ENCODE measurements at regions not wholly inside any gene's neighbourhood (a gene's known extent, or its start where the extent isn't known, plus 50 kb on each side); places are given as distances from the start of the nearest gene placed in this dataset.

DNA sequence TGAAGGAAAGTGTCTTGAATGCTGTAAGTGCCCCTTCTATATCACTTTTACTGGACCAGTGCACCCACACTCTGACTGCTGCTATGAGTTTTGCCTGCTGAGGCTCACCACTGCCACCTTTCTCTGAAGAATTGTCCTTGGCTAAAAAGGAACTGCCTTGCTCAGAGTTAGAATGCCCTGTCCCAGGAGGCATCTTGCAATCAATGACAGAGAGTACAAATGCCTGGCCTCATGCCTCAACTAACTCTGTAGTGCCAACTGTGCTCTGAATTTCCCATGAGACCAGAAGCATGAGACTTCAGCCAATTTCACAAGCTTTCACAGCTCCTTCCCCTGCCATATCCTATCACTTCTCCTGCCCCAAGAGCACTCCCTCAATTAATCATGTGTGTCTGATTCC lies 569.7 kb downstream of the ZNF608 start:
- TF ChIP-seq EZH2 (IDR thresholded peaks at IDR 0.05; ENCODE audit: insufficient read depth, poor library complexity, severe bottlenecking) = no peak
- no peak for TF ChIP-seq EZH2phosphoT487 (IDR thresholded peaks at IDR 0.05; ENCODE audit: insufficient read depth, low read depth)
